Choroid plexus epithelial cell (primary cell): ENCODE measurements at regions not wholly inside any gene's neighbourhood (a gene's known extent, or its start where the extent isn't known, plus 50 kb on each side); places are given as distances from the start of the nearest gene placed in this dataset.

Experiments
- DNase-seq: peaks from one replicate; pipeline ENCODE4 v3.0.0-alpha.2; 2010; ENCODE audit warnings: low read depth
- H3K4me3 ChIP-seq: 2 replicates; pipeline ENCODE4 v1.5.1; 2011; ENCODE audit warnings: low read depth, mild to moderate bottlenecking, control low read depth, low read length, moderate library complexity
- CTCF ChIP-seq: conservative IDR thresholded peaks from 2 replicates; pipeline ENCODE4 v1.5.1; 2011; ENCODE audit warnings: low read depth, mild to moderate bottlenecking, control low read depth, inconsistent platforms, low read length, moderate library complexity

- no peak for TF ChIP-seq CTCF
- no peak for DNase-seq
- H3K4me3 ChIP-seq = no peak overlapping the region
Observed at GRCh38 chr16:62700426-62701294, 664.4 kb upstream of the CDH8 start.

- DNase-seq = no peak
- no peak overlapping the region for H3K4me3 ChIP-seq
- no peak for TF ChIP-seq CTCF
Observed at GRCh38 chr16:62692685-62693084, 656.4 kb upstream of the CDH8 start.

GRCh38 chr16:62681819-62682218, 645.6 kb upstream of the CDH8 start:
- no peak for TF ChIP-seq CTCF
- no peak overlapping the region for H3K4me3 ChIP-seq
- no peak for DNase-seq

GRCh38 chr16:62678796-62679195, 642.6 kb upstream of the CDH8 start:
- DNase-seq = no peak
- no peak for TF ChIP-seq CTCF
- H3K4me3 ChIP-seq = no peak overlapping the region

- no peak for DNase-seq
- no peak for TF ChIP-seq CTCF
- no peak overlapping the region for H3K4me3 ChIP-seq
Observed at GRCh38 chr16:62676306-62676705, 640.1 kb upstream of the CDH8 start.

- H3K4me3 ChIP-seq = no peak overlapping the region
- no peak for TF ChIP-seq CTCF
- DNase-seq = no peak
Observed at GRCh38 chr16:62665269-62665668, 629.0 kb upstream of the CDH8 start.

GRCh38 chr16:62664566-62664965, 628.3 kb upstream of the CDH8 start:
- no peak for TF ChIP-seq CTCF
- no peak for DNase-seq
- no peak overlapping the region for H3K4me3 ChIP-seq
